ENCODE measurements at regions not wholly inside any gene's neighbourhood (a gene's known extent, or its start where the extent isn't known, plus 50 kb on each side); places are given as distances from the start of the nearest gene placed in this dataset.
A peak's percentile ranks its signal among the peaks of the same experiment; 100 is the strongest.

GRCh38 chr14:103206836-103207387 is 83.7 kb downstream of the TNFAIP2 start:
- TF ChIP-seq CTCF (IDR thresholded peaks at IDR 0.05) (no peak), POLR2A (IDR thresholded peaks at IDR 0.05) (no peak)
- H3K4me3 ChIP-seq (ENCODE audit: low read depth, poor library complexity, severe bottlenecking) = peak overlapping the region; percentile 31
- intact Hi-C loops (cut with DNase I; ENCODE audit: low total_unique reads) = no loop called here
- WGBS, 2 donors = 14 to 28% methylated on average over 18 to 27 of the region's 27 CpGs
- DNase-seq (ENCODE audit: low spot score in 2 of 2) = peak; percentile 87 to 97

GRCh38 chr14:103207388-103208072 is 84.3 kb downstream of the TNFAIP2 start:
- 7 to 10% methylated on average over 36 to 66 of the region's 80 CpGs for WGBS, 2 donors
- intact Hi-C loops (cut with DNase I; ENCODE audit: low total_unique reads) = no loop called here
- peak overlapping the region; percentile 31 for H3K4me3 ChIP-seq (ENCODE audit: low read depth, poor library complexity, severe bottlenecking)
- TF ChIP-seq CTCF (IDR thresholded peaks at IDR 0.05) (no peak), POLR2A (IDR thresholded peaks at IDR 0.05) (no peak)
- no peak for DNase-seq (ENCODE audit: low spot score in 2 of 2)

DNA sequence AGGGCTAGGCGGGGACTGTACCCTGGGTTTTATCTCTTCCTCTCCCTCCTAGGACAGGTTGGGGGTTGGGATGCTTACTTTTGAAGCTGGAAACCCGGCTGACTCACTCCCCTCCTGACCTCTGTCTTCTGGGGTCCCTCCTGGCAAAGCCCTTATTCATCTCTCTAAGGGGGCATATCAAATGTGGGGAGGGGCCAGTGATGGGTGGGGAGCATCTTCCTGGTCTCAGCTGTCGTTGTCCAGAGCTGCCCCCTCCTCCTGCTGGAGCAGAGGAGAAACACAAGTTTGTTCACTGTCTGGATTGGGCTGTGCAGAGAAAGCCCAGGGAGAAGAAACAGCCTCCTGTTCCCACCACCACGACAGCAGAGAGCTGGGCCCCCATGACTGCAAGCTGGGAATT is 85.8 kb downstream of the TNFAIP2 start:
- WGBS, 2 donors = 35 to 49% methylated on average over 4 of the region's 4 CpGs
- H3K4me3 ChIP-seq (ENCODE audit: low read depth, poor library complexity, severe bottlenecking) = no peak overlapping the region
- intact Hi-C loops (cut with DNase I; ENCODE audit: low total_unique reads) = no loop called here
- TF ChIP-seq POLR2A (IDR thresholded peaks at IDR 0.05) = no peak
- TF ChIP-seq CTCF (IDR thresholded peaks at IDR 0.05) = no peak
- no peak for DNase-seq (ENCODE audit: low spot score in 2 of 2)

- no peak for DNase-seq (ENCODE audit: low spot score in 2 of 2)
- H3K4me3 ChIP-seq (ENCODE audit: low read depth, poor library complexity, severe bottlenecking) = no peak overlapping the region
- WGBS, 2 donors = 44 to 56% methylated on average over 3 of the region's 3 CpGs
- no peak for TF ChIP-seq CTCF (IDR thresholded peaks at IDR 0.05)
- TF ChIP-seq POLR2A (IDR thresholded peaks at IDR 0.05) = no peak
- intact Hi-C loops (cut with DNase I; ENCODE audit: low total_unique reads) = no loop called here
These were observed 86.2 kb downstream of the TNFAIP2 start for GRCh38 chr14:103209506-103209905.

- WGBS, 2 donors = 85 to 90% methylated on average over 2 of the region's 2 CpGs
- TF ChIP-seq CTCF (IDR thresholded peaks at IDR 0.05) (no peak), POLR2A (IDR thresholded peaks at IDR 0.05) (no peak)
These were observed 90.1 kb downstream of the TNFAIP2 start for GRCh38 chr14:103213331-103213730.

More at GRCh38 chr14:103213331-103213730, 90.1 kb downstream of the TNFAIP2 start:
- H3K4me3 ChIP-seq (ENCODE audit: low read depth, poor library complexity, severe bottlenecking) = no peak overlapping the region
- DNase-seq (ENCODE audit: low spot score in 2 of 2) = no peak
- intact Hi-C loops (cut with DNase I; ENCODE audit: low total_unique reads) = no loop called here
